Fibroblast of mammary gland (primary cell): ENCODE measurements at regions not wholly inside any gene's neighbourhood (a gene's known extent, or its start where the extent isn't known, plus 50 kb on each side); places are given as distances from the start of the nearest gene placed in this dataset.

Experiments
- DNase-seq: peaks from one replicate; pipeline ENCODE4 v3.0.0-alpha.2; 2010; ENCODE audit warnings: low read depth
- H3K4me3 ChIP-seq: 2 replicates; pipeline ENCODE4 v1.5.1; 2011; ENCODE audit warnings: low read depth, mild to moderate bottlenecking, low read length, moderate library complexity; ENCODE audit not compliant: control insufficient read depth
- CTCF ChIP-seq: conservative IDR thresholded peaks from 2 replicates; pipeline ENCODE4 v1.5.1; 2011; ENCODE audit warnings: low read depth, low read length, inconsistent platforms; ENCODE audit not compliant: control insufficient read depth, insufficient read depth

DNA sequence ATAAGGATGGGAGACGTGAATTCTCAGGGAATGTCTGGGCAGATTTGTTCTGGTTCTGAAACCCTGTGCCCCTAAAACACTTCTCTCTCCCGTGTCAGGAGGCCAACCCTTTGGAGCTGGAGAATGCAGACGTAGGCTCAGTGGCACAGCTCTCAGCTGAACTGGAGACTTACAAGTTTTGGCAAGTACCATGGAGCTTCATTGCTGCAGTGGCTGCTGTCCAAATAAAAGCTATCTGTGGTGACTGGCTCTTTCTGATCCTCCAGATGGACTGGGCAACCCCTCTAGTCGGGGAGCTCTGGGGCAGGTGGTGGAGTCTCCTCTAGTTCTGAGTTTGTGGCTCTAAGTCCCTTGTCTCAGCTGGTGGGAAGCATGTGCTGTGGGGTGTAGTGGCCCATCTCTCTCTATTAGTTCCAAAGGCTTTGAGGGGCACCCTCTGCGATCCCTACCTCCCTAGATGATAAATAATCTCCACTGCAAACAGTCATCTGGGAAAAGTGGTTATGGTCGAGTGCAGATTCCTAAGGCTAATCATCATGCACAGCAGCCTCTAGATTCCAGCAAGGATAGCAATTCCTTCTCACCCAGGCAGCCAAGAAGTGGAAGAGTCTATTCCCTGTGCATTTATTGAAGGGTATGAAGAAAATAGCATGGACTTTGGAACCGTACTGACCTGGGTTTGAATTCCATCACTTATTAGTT is 204.2 kb upstream of the KLF4 start:
- DNase-seq: peak; percentile 74
- no peak overlapping the region for H3K4me3 ChIP-seq
- TF ChIP-seq CTCF: no peak

DNA sequence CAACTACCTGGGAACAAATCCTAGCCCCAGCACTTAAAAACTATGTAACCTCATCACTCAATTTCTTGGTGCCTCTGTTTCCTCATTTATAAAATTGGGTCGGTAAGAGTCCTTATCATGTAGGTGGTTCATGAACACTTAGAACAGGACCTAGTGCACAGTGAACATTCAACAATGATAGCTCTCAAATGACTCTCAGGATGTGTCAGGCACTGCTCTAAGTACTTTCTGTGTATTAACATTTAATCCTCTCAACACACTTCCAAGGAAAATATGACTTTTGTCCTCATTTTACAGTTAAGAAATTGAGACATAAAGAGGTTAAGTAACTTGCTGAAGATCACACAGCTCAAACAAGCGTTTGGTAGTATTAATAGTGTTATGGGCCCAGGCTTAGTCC is 202.1 kb upstream of the KLF4 start:
- H3K4me3 ChIP-seq: no peak overlapping the region
- no peak for TF ChIP-seq CTCF
- no peak for DNase-seq

GRCh38 chr9:107690021-107690420 is 200.5 kb upstream of the KLF4 start:
- no peak overlapping the region for H3K4me3 ChIP-seq
- no peak for TF ChIP-seq CTCF
- peak; percentile 35 for DNase-seq

- H3K4me3 ChIP-seq: no peak overlapping the region
- peak; percentile 27 for DNase-seq
- no peak for TF ChIP-seq CTCF
Measured at GRCh38 chr9:107688728-107689127, 199.2 kb upstream of the KLF4 start.

DNA sequence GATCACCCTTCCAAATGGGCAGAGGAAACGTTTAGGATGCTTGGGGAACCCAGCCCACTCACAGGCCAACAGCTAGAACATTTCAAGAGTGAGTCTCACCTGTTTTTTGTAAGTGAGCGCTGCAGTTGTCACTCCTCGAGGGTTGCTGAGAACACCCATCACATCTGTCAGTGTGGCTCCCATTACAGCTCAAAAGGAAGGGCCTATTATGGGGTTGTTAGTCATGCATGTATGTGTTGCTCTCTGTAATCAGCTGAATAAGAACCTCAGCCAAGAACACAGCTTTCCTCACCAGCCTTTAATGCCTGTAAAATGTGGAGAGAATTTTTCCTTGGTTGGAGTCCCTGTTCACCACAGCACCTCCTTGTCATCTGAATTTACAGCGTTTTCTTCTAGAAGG is 196.3 kb upstream of the KLF4 start:
- peak; percentile 42 for DNase-seq
- no peak overlapping the region for H3K4me3 ChIP-seq
- TF ChIP-seq CTCF: no peak

GRCh38 chr9:107685376-107685775 is 195.8 kb upstream of the KLF4 start:
- no peak for DNase-seq
- no peak for TF ChIP-seq CTCF
- H3K4me3 ChIP-seq: no peak overlapping the region

GRCh38 chr9:107684224-107684623 is 194.7 kb upstream of the KLF4 start:
- H3K4me3 ChIP-seq: no peak overlapping the region
- TF ChIP-seq CTCF: no peak
- DNase-seq: peak; percentile 64
